ENCODE measurements at regions not wholly inside any gene's neighbourhood (a gene's known extent, or its start where the extent isn't known, plus 50 kb on each side); places are given as distances from the start of the nearest gene placed in this dataset. TPM values are rescaled to one million over a fixed set of nuclear protein-coding genes. Genes with fewer than 3 reads are reported as not detected.

Small RNA genes in the stretch of these regions (small RNA-seq; reads per million reads assigned to genes)
- not detected for gene RF00406 (ENCODE audit: low read depth)
- not detected for gene RNU6-1277P (ENCODE audit: low read depth)

Data from mesenchymal stem cell (in vitro differentiated cells and primary cell).